ENCODE measurements at regions not wholly inside any gene's neighbourhood (a gene's known extent, or its start where the extent isn't known, plus 50 kb on each side); places are given as distances from the start of the nearest gene placed in this dataset.

DNA sequence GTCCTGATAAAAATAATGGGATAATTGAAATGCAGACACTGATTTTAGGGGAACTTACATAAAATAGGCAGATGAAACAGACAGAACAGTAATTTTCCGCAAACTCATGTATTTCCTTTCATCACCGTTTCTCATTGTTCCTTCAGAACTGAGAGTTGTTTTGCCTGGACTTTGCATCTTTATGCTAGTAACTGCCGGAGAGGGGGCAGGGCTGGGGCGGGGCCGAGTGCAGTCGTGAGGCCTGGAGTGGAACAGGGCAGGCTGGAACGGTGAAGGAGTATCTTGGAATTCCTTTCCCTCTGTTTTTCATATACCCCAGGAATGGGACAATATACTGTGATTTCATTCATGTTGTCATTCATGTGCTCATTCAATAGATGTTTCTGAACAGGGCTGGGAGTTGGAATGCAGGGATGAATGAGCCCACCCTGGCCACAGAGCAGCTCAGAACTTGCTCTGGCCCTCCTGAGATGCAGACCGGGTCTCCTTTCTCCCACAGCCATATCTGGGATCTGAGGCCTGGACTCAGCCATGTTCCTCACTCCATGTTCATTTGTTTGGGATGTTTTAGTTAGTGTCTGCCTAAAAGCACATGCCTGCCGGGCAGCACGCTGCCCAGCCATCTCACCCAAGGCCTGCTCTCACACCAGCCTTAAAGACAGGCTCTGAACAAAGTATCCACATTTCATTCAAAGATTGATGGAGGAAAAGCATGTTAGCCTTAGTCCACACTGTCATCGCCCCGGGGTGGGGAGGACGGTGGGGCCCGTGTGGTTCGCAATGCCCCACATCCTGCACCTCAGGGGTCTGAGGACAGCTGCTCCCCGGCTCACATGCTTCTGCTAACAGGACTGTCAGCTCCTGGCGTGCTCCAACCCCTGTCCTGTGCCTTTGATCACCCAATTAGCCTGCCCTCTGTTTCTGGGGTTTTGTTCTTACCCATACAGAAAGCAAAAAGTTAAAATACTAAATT is 92.9 kb downstream of the SOX1 start:
- peaks cover 9% of the 10 kb centered on the region for H3K9me3 ChIP-seq (ENCODE audit: insufficient read depth, low read depth, low read length)
- no peak overlapping the region for H3K27ac ChIP-seq (ENCODE audit: low read depth, low read length)
- H3K4me1 Mint-ChIP-seq (ENCODE audit: low read depth, unreplicated experiment) = peaks cover 19% of the 10 kb centered on the region
- H4K20me1 ChIP-seq (ENCODE audit: insufficient read depth, low read length) = no peaks in the 10 kb centered on the region
- DNase-seq (ENCODE audit: low read depth) = no peak
- H3K79me2 ChIP-seq (ENCODE audit: insufficient read depth, low read length) = no peaks in the 10 kb centered on the region
- no peaks in the 10 kb centered on the region for H3K4me1 ChIP-seq (ENCODE audit: insufficient read depth, low read length)
- no peak for FAIRE-seq
- no peaks in the 10 kb centered on the region for H3K27me3 ChIP-seq (ENCODE audit: insufficient read depth, low read length)
- TF ChIP-seq, protein P1, sequence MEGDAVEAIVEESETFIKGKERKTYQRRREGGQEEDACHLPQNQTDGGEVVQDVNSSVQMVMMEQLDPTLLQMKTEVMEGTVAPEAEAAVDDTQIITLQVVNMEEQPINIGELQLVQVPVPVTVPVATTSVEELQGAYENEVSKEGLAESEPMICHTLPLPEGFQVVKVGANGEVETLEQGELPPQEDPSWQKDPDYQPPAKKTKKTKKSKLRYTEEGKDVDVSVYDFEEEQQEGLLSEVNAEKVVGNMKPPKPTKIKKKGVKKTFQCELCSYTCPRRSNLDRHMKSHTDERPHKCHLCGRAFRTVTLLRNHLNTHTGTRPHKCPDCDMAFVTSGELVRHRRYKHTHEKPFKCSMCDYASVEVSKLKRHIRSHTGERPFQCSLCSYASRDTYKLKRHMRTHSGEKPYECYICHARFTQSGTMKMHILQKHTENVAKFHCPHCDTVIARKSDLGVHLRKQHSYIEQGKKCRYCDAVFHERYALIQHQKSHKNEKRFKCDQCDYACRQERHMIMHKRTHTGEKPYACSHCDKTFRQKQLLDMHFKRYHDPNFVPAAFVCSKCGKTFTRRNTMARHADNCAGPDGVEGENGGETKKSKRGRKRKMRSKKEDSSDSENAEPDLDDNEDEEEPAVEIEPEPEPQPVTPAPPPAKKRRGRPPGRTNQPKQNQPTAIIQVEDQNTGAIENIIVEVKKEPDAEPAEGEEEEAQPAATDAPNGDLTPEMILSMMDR (IDR thresholded peaks at IDR 0.05; ENCODE audit: insufficient read depth, low read depth, low read length) = no peak
- no peak for TF ChIP-seq EZH2 (IDR thresholded peaks at IDR 0.05; ENCODE audit: insufficient read depth, low read length)
- H3K9me3 Mint-ChIP-seq (ENCODE audit: unreplicated experiment) = peaks cover 13% of the 10 kb centered on the region
- no peak overlapping the region for H3K4me3 Mint-ChIP-seq (ENCODE audit: unreplicated experiment)
- H3K4me2 ChIP-seq (ENCODE audit: low read length) = no peak overlapping the region
- H3K4me3 ChIP-seq (ENCODE audit: insufficient read depth, low read depth, low read length) = no peak overlapping the region
- no peak overlapping the region for H3K9ac ChIP-seq (ENCODE audit: low read length)
- no peaks in the 10 kb centered on the region for H3K36me3 Mint-ChIP-seq (ENCODE audit: low read depth, unreplicated experiment)
- H3K27me3 Mint-ChIP-seq (ENCODE audit: low read depth, unreplicated experiment) = peaks cover 27% of the 10 kb centered on the region
- H2AFZ ChIP-seq (ENCODE audit: low read depth, low read length) = no peak overlapping the region
- no peak overlapping the region for H3K27ac Mint-ChIP-seq (ENCODE audit: unreplicated experiment)
- no peaks in the 10 kb centered on the region for H3K36me3 ChIP-seq (ENCODE audit: insufficient read depth, low read length)

DNA sequence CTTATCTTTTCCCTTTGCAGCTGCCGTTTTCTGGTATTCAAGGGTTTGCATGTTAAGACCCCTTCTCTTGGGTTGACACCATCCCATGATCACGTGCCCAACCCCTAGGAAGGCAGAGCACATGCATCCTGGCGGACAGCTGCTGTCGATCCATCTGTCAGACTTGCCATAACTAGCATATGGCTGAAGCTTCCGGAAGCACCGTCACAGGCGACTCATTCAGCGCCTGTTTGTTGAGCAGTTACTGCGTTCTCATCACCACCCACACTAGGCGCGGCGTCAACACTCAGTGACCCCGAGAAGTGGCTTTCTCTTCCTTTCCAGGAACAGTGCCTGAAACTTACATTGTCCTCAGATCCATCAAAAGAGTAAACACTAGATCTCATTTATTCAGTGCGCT is 93.6 kb downstream of the SOX1 start:
- Histone ChIP-seq H3K4me2 (ENCODE audit: low read length) (no peak overlapping the region), H3K27me3 (ENCODE audit: insufficient read depth, low read length) (no peaks in the 10 kb centered on the region), H4K20me1 (ENCODE audit: insufficient read depth, low read length) (no peaks in the 10 kb centered on the region), H2AFZ (ENCODE audit: low read depth, low read length) (no peak overlapping the region), H3K79me2 (ENCODE audit: insufficient read depth, low read length) (no peaks in the 10 kb centered on the region), H3K27ac (ENCODE audit: low read depth, low read length) (no peak overlapping the region), H3K36me3 (ENCODE audit: insufficient read depth, low read length) (no peaks in the 10 kb centered on the region), H3K9me3 (ENCODE audit: insufficient read depth, low read depth, low read length) (peaks cover 9% of the 10 kb centered on the region), H3K9ac (ENCODE audit: low read length) (no peak overlapping the region), H3K4me1 (ENCODE audit: insufficient read depth, low read length) (no peaks in the 10 kb centered on the region), H3K4me3 (ENCODE audit: insufficient read depth, low read depth, low read length) (no peak overlapping the region)
- FAIRE-seq = no peak
- H3K9me3 Mint-ChIP-seq (ENCODE audit: unreplicated experiment) = peaks cover 13% of the 10 kb centered on the region
- H3K27me3 Mint-ChIP-seq (ENCODE audit: low read depth, unreplicated experiment) = peaks cover 26% of the 10 kb centered on the region
- H3K27ac Mint-ChIP-seq (ENCODE audit: unreplicated experiment) = peak overlapping the region; percentile 80
- no peak overlapping the region for H3K4me3 Mint-ChIP-seq (ENCODE audit: unreplicated experiment)
- no peaks in the 10 kb centered on the region for H3K36me3 Mint-ChIP-seq (ENCODE audit: low read depth, unreplicated experiment)
- DNase-seq (ENCODE audit: low read depth) = no peak
- TF ChIP-seq, protein P1 (IDR thresholded peaks at IDR 0.05; ENCODE audit: insufficient read depth, low read depth, low read length) = no peak
- TF ChIP-seq EZH2 (IDR thresholded peaks at IDR 0.05; ENCODE audit: insufficient read depth, low read length) = no peak
- peaks cover 19% of the 10 kb centered on the region for H3K4me1 Mint-ChIP-seq (ENCODE audit: low read depth, unreplicated experiment)

All from astrocyte (in vitro differentiated cells and primary cell).